ENCODE measurements at regions not wholly inside any gene's neighbourhood (a gene's known extent, or its start where the extent isn't known, plus 50 kb on each side); places are given as distances from the start of the nearest gene placed in this dataset.

GRCh38 chr5:5675511-5675910, 253.0 kb downstream of the ICE1 start:
- DNase-seq (ENCODE audit: low spot score) = no peak
- TF ChIP-seq, protein P1, sequence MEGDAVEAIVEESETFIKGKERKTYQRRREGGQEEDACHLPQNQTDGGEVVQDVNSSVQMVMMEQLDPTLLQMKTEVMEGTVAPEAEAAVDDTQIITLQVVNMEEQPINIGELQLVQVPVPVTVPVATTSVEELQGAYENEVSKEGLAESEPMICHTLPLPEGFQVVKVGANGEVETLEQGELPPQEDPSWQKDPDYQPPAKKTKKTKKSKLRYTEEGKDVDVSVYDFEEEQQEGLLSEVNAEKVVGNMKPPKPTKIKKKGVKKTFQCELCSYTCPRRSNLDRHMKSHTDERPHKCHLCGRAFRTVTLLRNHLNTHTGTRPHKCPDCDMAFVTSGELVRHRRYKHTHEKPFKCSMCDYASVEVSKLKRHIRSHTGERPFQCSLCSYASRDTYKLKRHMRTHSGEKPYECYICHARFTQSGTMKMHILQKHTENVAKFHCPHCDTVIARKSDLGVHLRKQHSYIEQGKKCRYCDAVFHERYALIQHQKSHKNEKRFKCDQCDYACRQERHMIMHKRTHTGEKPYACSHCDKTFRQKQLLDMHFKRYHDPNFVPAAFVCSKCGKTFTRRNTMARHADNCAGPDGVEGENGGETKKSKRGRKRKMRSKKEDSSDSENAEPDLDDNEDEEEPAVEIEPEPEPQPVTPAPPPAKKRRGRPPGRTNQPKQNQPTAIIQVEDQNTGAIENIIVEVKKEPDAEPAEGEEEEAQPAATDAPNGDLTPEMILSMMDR (IDR thresholded peaks at IDR 0.05; ENCODE audit: borderline replicate concordance, control extremely low read depth, extremely low read depth, insufficient read depth, missing control alignments) = no peak
- in situ Hi-C loops (cut with MboI; ENCODE audit: low sequenced_read_pairs, unreplicated experiment) = no loop called here

DNA sequence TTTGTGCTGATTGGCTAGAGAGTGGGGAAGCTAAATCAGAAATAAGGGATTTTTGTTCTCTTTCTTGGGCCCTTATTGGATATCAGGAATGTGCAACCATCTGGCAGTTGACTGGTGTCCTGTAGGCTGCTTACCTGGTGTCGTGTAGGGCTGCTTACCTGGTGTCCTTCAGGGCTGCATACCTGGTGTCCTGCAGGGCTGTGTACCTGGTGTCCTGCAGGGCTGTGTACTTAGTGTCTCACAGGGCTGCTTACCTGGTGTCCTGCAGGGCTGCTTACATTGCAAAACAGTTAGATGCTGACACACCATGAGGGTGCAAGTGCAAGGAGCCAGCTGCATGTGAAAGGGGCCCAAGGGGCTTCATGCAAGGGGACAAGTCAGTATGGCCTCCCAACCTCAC, 249.3 kb downstream of the ICE1 start:
- TF ChIP-seq, protein P1 (IDR thresholded peaks at IDR 0.05; ENCODE audit: borderline replicate concordance, control extremely low read depth, extremely low read depth, insufficient read depth, missing control alignments) = no peak
- in situ Hi-C loops (cut with MboI; ENCODE audit: low sequenced_read_pairs, unreplicated experiment) = no loop called here
- no peak for DNase-seq (ENCODE audit: low spot score)

GRCh38 chr5:5667136-5667554, 244.7 kb downstream of the ICE1 start:
- in situ Hi-C loops (cut with MboI; ENCODE audit: low sequenced_read_pairs, unreplicated experiment) = no loop called here
- no peak for DNase-seq (ENCODE audit: low spot score)
- TF ChIP-seq, protein P1 (IDR thresholded peaks at IDR 0.05; ENCODE audit: borderline replicate concordance, control extremely low read depth, extremely low read depth, insufficient read depth, missing control alignments) = no peak

GRCh38 chr5:5666369-5666768, 243.9 kb downstream of the ICE1 start:
- DNase-seq (ENCODE audit: low spot score) = no peak
- in situ Hi-C loops (cut with MboI; ENCODE audit: low sequenced_read_pairs, unreplicated experiment) = no loop called here
- TF ChIP-seq, protein P1 (IDR thresholded peaks at IDR 0.05; ENCODE audit: borderline replicate concordance, control extremely low read depth, extremely low read depth, insufficient read depth, missing control alignments) = no peak

GRCh38 chr5:5666076-5666365, 243.5 kb downstream of the ICE1 start:
- DNase-seq (ENCODE audit: low spot score) = no peak
- TF ChIP-seq, protein P1 (IDR thresholded peaks at IDR 0.05; ENCODE audit: borderline replicate concordance, control extremely low read depth, extremely low read depth, insufficient read depth, missing control alignments) = no peak
- in situ Hi-C loops (cut with MboI; ENCODE audit: low sequenced_read_pairs, unreplicated experiment) = no loop called here

DNA sequence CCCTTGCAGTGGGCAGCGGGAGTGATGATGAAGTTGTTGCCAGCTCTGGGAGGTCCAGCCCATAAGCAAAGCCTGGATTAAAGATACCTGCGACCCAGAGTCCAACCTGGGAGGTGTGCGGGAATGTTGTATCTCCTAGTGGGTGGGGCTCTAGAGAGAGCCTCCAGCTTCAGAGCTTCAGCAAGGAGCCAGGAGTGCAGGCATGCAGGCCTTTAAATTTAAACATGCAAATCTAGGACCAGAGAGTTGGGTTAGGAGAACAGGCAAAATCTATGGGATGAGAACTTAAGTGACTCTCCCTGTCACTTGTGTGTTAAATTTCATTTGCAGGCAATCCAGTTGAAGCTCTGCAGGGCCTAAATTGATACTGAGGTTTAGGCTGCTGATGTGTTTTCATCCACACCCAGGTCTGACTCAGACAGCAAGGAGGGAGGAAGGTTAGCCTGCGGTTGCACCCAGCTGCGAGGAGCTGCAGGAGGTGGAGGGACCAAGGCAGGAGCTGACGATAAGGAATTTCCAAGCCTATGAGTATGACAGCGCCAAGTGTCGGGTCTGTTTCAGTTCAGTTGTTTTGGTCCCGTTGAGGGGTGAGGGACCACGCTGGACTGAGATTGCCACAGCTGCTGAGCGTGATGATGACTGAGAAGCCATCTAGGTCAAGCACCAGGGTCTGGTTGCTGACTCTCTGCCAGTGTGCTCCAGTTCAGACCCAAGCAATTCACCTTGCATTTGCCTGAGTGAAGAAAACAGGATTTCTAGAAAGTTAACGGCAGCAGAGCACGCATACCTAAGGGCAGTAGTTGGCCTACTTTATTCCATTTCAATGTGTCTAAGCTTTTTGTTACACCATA, 243.0 kb downstream of the ICE1 start:
- no peak for DNase-seq (ENCODE audit: low spot score)
- TF ChIP-seq, protein P1 (IDR thresholded peaks at IDR 0.05; ENCODE audit: borderline replicate concordance, control extremely low read depth, extremely low read depth, insufficient read depth, missing control alignments) = no peak
- in situ Hi-C loops (cut with MboI; ENCODE audit: low sequenced_read_pairs, unreplicated experiment) = no loop called here

Data from GM13976 (cell line).